Suprapubic skin (tissue), 4 donors: ENCODE measurements at regions not wholly inside any gene's neighbourhood (a gene's known extent, or its start where the extent isn't known, plus 50 kb on each side); places are given as distances from the start of the nearest gene placed in this dataset.

Experiments
- DNase-seq, 2 donors: peaks; one replicate each; pipeline ENCODE4 v3.0.0-alpha.2; 2019; ENCODE audit warnings: low spot score in 2 of 2
- H3K27ac ChIP-seq: fragments of 200-600 bp; sonication (generic); one replicate; pipeline ENCODE4 v1.5.1; 2019
- H3K27me3 ChIP-seq: fragments of 200-600 bp; sonication (generic); one replicate; pipeline ENCODE4 v1.5.1; 2019
- H3K36me3 ChIP-seq: fragments of 200-600 bp; sonication (generic); one replicate; pipeline ENCODE4 v1.5.1; 2019
- H3K4me1 ChIP-seq: fragments of 200-600 bp; sonication (generic); one replicate; pipeline ENCODE4 v1.5.1; 2019
- H3K4me3 ChIP-seq: fragments of 200-600 bp; sonication (generic); one replicate; pipeline ENCODE4 v1.5.1; 2019; ENCODE audit warnings: mild to moderate bottlenecking
- H3K9me3 ChIP-seq: fragments of 200-600 bp; sonication (generic); one replicate; pipeline ENCODE4 v1.5.1; 2019
- EP300 ChIP-seq: sonication (generic); formaldehyde crosslinking; IDR thresholded peaks from one replicate; pipeline ENCODE4 v1.6.1; 2017; ENCODE audit warnings: antibody characterized with exemption
- POLR2A ChIP-seq, 2 donors: fragments of 450-650 bp; IDR thresholded peaks; one replicate each; pipeline ENCODE4 v1.6.1; 2017; ENCODE audit warnings: antibody characterized with exemption in 2 of 2, mild to moderate bottlenecking in 2 of 2, moderate library complexity in 2 of 2
- POLR2AphosphoS5 ChIP-seq, 3 donors: sonication (generic); formaldehyde crosslinking; IDR thresholded peaks; one replicate each; pipeline ENCODE4 v1.6.1; 2017; ENCODE audit warnings: antibody characterized with exemption in 3 of 3
- WGBS: methylation state at CpG from one replicate; pipeline ENCODE4 v1.1.5; 2018; 5-methylcytosine and 5-hydroxymethylcytosine counted together
- TF ChIP-seq, protein P1 (sequence below), 2 donors: fragments of 200-600 bp in 1 of 2; fragments of 450-650 bp in 1 of 2; sonication (generic) in 1 of 2; IDR thresholded peaks; one replicate each; pipeline ENCODE4 v1.5.1; 2016 to 2019; ENCODE audit warnings: antibody characterized with exemption in 2 of 2, mild to moderate bottlenecking in 1 of 2, moderate library complexity in 1 of 2

DNA sequence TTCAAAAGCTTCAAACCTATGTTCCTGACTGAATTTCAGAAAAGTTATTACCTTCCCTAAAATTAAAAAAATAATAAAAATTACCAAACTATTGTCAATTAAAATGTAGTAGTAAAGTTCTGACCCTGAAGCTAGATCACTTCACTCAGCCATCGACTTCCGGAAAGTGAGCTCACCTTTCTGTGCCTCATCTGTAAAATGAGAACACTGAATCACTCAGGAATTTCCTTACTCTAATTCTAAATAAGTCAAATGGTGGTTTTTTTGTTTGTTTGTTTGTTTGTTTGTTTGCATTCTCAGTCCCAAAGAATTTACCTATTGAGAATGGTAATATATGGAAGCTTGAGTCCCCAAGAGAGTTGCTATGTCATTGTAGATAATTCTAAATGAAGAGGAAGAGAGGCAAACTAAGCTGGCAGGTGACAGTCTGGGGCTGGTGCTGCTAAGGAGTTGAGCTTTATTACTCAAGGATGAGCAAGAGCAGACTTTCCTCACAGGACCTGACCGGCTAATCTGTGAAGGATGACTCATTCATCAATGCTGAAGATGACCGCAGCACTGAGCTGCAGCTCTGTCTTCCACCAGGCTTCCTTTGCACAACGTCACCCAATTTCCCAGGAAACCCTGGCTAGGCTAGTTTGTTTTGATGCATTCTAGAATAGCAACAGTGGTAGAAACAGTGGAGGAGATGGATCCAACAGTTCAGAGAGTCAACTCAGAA lies 248.8 kb downstream of the RAB38 start:
- H3K4me3 ChIP-seq, result no peak overlapping the region
- whole genome bisulfite sequencing, result 73% methylated on average over 5 of the region's 5 CpGs
- H3K4me1 ChIP-seq, result no peaks in the 10 kb centered on the region
- H3K27ac ChIP-seq, result no peak overlapping the region
- no peak for DNase-seq
- no peaks in the 10 kb centered on the region for H3K27me3 ChIP-seq
- H3K9me3 ChIP-seq, result no peaks in the 10 kb centered on the region
- TF ChIP-seq EP300 (no peak), POLR2AphosphoS5 (IDR thresholded peaks at IDR 0.05) (no peak), POLR2A (IDR thresholded peaks at IDR 0.05) (no peak)
- TF ChIP-seq, protein P1, sequence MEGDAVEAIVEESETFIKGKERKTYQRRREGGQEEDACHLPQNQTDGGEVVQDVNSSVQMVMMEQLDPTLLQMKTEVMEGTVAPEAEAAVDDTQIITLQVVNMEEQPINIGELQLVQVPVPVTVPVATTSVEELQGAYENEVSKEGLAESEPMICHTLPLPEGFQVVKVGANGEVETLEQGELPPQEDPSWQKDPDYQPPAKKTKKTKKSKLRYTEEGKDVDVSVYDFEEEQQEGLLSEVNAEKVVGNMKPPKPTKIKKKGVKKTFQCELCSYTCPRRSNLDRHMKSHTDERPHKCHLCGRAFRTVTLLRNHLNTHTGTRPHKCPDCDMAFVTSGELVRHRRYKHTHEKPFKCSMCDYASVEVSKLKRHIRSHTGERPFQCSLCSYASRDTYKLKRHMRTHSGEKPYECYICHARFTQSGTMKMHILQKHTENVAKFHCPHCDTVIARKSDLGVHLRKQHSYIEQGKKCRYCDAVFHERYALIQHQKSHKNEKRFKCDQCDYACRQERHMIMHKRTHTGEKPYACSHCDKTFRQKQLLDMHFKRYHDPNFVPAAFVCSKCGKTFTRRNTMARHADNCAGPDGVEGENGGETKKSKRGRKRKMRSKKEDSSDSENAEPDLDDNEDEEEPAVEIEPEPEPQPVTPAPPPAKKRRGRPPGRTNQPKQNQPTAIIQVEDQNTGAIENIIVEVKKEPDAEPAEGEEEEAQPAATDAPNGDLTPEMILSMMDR (IDR thresholded peaks at IDR 0.05), result no peak
- no peaks in the 10 kb centered on the region for H3K36me3 ChIP-seq

DNA sequence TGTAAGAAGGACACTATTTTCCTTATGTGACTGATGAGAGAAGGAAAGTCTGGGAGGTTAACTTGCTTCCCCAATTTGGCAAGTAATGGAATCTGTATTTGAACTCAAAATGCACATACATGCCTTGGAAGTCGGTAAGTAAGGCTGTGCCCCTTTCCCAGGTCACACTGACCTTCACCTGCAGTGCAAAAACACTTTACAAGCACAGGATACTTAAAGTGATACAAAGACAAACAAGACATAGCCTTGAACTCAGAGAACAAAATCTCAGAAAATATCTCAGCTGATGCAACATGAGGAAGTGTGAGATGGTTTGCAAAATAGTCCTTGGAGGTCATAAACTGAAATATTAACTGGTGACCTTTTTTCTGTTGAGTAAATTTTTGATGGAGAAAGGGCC lies 251.1 kb downstream of the RAB38 start:
- Histone ChIP-seq H3K27ac (no peak overlapping the region), H3K36me3 (no peaks in the 10 kb centered on the region), H3K27me3 (no peaks in the 10 kb centered on the region), H3K4me1 (no peaks in the 10 kb centered on the region), H3K9me3 (no peaks in the 10 kb centered on the region), H3K4me3 (no peak overlapping the region)
- WGBS, result 62% methylated on average over 1 of the region's 1 CpG
- DNase-seq, result no peak
- TF ChIP-seq POLR2AphosphoS5 (IDR thresholded peaks at IDR 0.05), result no peak
- TF ChIP-seq POLR2A (IDR thresholded peaks at IDR 0.05), result no peak
- TF ChIP-seq, protein P1 (IDR thresholded peaks at IDR 0.05), result no peak
- TF ChIP-seq EP300, result no peak

DNA sequence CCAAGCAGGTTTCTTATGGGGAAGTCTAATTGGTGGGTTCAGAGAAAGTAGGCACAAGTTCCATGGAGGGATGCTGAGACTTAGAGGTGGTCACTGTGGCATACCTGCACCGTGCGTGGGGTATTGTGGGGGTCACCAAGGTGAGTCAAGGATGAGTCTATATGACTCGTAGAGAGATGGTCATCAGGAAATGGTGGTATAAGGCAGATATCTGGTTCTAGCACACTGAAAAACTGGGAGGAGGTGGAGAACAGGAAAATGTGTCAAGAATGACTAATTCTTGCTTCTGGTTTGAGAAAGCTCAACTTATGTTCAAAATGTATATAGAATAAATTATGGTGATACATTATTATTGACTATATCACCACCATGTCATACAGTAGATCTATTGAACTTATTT lies 258.1 kb downstream of the RAB38 start:
- no peak for DNase-seq
- WGBS, result 90% methylated on average over 3 of the region's 3 CpGs
- TF ChIP-seq POLR2A (IDR thresholded peaks at IDR 0.05) (no peak), POLR2AphosphoS5 (IDR thresholded peaks at IDR 0.05) (no peak), EP300 (no peak)
- TF ChIP-seq, protein P1 (IDR thresholded peaks at IDR 0.05), result no peak

DNA sequence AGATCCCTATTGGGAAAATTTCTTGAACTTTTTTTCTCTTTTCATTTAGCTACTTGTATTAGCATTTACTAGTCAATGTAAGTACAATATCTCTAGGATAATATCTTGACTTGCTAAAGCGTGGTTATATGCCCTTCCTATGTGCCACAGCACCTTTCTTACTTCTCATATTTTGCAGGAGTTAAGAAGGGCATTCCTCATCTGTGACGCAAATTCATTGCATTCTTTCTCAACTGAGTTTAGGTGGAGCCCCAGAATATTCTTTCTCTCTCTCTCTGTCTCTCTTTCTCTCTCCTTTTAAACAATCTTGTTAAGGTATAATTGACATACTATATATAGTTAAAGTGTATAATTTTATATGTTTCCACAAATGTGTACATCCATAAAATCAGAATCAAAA lies 266.1 kb downstream of the RAB38 start:
- DNase-seq, result no peak
- H3K27me3 ChIP-seq, result no peaks in the 10 kb centered on the region
- no peaks in the 10 kb centered on the region for H3K4me1 ChIP-seq
- 76% methylated on average over 2 of the region's 2 CpGs for WGBS
- H3K27ac ChIP-seq, result no peak overlapping the region
- no peaks in the 10 kb centered on the region for H3K9me3 ChIP-seq
- H3K36me3 ChIP-seq, result no peaks in the 10 kb centered on the region
- H3K4me3 ChIP-seq, result no peak overlapping the region
- TF ChIP-seq POLR2AphosphoS5 (IDR thresholded peaks at IDR 0.05) (no peak), EP300 (no peak), POLR2A (IDR thresholded peaks at IDR 0.05) (no peak)
- TF ChIP-seq, protein P1 (IDR thresholded peaks at IDR 0.05), result no peak

More for the DNA sequence above, 258.1 kb downstream of the RAB38 start:
- H3K36me3 ChIP-seq, result no peaks in the 10 kb centered on the region
- H3K27ac ChIP-seq, result no peak overlapping the region
- no peaks in the 10 kb centered on the region for H3K9me3 ChIP-seq
- H3K27me3 ChIP-seq, result no peaks in the 10 kb centered on the region
- no peaks in the 10 kb centered on the region for H3K4me1 ChIP-seq
- H3K4me3 ChIP-seq, result no peak overlapping the region

DNA sequence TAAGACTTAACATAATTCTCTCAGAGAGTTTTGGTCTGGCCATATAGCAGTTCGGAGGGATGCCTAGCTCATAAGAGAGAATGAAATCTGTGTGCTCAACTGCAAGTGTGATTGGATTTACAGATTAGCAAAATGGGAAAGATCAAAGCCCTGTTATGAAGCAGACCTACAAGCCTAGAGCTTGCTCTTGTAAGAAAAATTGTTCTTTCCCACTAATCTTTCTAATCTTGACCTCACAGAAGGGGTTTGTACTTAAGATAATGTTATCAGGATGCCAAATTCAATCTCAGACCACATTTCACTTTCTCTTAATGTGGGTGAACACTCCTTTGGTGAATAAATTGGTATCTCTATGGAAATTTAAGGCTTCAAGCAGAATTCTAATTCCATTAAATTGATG lies 267.2 kb downstream of the RAB38 start:
- no peak for DNase-seq

More for the DNA sequence above, 267.2 kb downstream of the RAB38 start:
- Histone ChIP-seq H3K27ac (no peak overlapping the region), H3K4me1 (no peaks in the 10 kb centered on the region), H3K27me3 (no peaks in the 10 kb centered on the region), H3K36me3 (no peaks in the 10 kb centered on the region), H3K9me3 (no peaks in the 10 kb centered on the region), H3K4me3 (no peak overlapping the region)
- whole genome bisulfite sequencing, result 69% methylated on average over 1 of the region's 1 CpG
- TF ChIP-seq, protein P1 (IDR thresholded peaks at IDR 0.05), result no peak
- no peak for TF ChIP-seq POLR2AphosphoS5 (IDR thresholded peaks at IDR 0.05)
- TF ChIP-seq EP300, result no peak
- TF ChIP-seq POLR2A (IDR thresholded peaks at IDR 0.05), result no peak
